Breast epithelium (tissue), 3 donors: ENCODE measurements at regions not wholly inside any gene's neighbourhood (a gene's known extent, or its start where the extent isn't known, plus 50 kb on each side); places are given as distances from the start of the nearest gene placed in this dataset.

ENCODE experiments used
- POLR2A ChIP-seq: fragments of 450-650 bp; IDR thresholded peaks from one replicate; pipeline ENCODE4 v1.6.1; 2016; ENCODE audit warnings: antibody characterized with exemption, mild to moderate bottlenecking, moderate library complexity
- POLR2AphosphoS5 ChIP-seq, 3 donors: sonication (generic); formaldehyde crosslinking; IDR thresholded peaks; one replicate each; pipeline ENCODE4 v1.6.1; 2017; ENCODE audit warnings: antibody characterized with exemption in 3 of 3
- TF ChIP-seq, protein P1 (sequence below), 3 donors: fragments of 450-650 bp; IDR thresholded peaks; one replicate each; pipeline ENCODE4 v1.5.1; 2016 to 2017; ENCODE audit warnings: antibody characterized with exemption in 3 of 3, mild to moderate bottlenecking in 3 of 3, moderate library complexity in 3 of 3

DNA sequence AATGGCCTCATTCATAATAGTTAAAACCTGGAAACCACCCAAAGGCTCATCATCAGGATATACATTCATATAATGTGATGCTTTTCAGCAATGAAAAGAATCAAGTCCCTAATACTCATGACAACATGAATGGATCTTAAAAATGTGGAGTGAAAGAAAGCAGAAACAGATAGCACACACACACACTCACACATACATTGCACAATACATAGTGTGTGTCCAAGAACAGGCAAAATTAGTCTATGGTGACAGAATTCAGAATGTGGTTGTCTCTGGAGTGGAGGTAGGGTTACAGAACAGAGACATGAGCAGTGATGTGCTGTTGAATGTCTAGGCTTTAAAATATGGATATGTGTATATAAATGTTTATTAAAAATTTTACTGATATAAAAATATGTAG is 419.9 kb upstream of the PCDH15 start:
- TF ChIP-seq, protein P1, sequence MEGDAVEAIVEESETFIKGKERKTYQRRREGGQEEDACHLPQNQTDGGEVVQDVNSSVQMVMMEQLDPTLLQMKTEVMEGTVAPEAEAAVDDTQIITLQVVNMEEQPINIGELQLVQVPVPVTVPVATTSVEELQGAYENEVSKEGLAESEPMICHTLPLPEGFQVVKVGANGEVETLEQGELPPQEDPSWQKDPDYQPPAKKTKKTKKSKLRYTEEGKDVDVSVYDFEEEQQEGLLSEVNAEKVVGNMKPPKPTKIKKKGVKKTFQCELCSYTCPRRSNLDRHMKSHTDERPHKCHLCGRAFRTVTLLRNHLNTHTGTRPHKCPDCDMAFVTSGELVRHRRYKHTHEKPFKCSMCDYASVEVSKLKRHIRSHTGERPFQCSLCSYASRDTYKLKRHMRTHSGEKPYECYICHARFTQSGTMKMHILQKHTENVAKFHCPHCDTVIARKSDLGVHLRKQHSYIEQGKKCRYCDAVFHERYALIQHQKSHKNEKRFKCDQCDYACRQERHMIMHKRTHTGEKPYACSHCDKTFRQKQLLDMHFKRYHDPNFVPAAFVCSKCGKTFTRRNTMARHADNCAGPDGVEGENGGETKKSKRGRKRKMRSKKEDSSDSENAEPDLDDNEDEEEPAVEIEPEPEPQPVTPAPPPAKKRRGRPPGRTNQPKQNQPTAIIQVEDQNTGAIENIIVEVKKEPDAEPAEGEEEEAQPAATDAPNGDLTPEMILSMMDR (IDR thresholded peaks at IDR 0.05) = no peak
- TF ChIP-seq POLR2A = no peak
- no peak for TF ChIP-seq POLR2AphosphoS5 (IDR thresholded peaks at IDR 0.05)
